ENCODE measurements at regions not wholly inside any gene's neighbourhood (a gene's known extent, or its start where the extent isn't known, plus 50 kb on each side); places are given as distances from the start of the nearest gene placed in this dataset.
"Not testable (repeated sequence)": the region's sequence is repeated elsewhere in the genome, so short reads cannot be mapped to it uniquely, and the experiment has no call there.

DNA sequence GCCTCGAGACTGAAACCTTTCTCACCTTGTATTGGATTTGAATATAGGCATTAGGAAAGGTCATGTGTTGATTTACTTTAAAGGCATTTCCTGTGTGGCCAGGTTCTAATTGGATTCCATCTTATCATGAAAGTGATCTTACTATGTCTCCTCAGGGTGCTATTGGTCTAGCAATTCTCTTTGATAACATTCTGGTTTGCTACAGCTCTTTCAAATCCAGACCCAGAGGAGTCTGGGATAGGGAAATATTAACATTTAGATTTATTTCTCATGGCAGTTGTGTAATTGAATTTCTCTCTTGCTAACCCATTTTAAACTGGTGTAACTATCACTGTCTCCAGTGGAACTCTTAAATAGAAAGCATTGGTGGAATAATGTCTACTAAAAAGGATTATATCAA is 69.9 kb upstream of the NMUR2 start:
- 60% methylated on average over 1 of the region's 1 CpG for WGBS (ENCODE audit: insufficient coverage)
- Histone ChIP-seq H3K36me3 (ENCODE audit: control insufficient read depth, insufficient read depth, low read length) (no peaks in the 10 kb centered on the region), H3K27me3 (ENCODE audit: control insufficient read depth, insufficient read depth, low read length) (peaks cover 3% of the 10 kb centered on the region), H3K27ac (ENCODE audit: low read length) (no peak overlapping the region), H3K4me1 (ENCODE audit: control insufficient read depth, insufficient read depth, low read length) (no peaks in the 10 kb centered on the region), H3K4me3 (ENCODE audit: low read length) (no peak overlapping the region), H3K9me3 (ENCODE audit: control insufficient read depth, insufficient read depth, low read length) (no peaks in the 10 kb centered on the region)
- Mint-ChIP-seq H3K36me3 (no peaks in the 10 kb centered on the region), H3K27me3 (ENCODE audit: low read depth in 2 of 2) (peaks cover 4 to 20% of the 10 kb centered on the region in 2 donors), H3K9me3 (no peaks in the 10 kb centered on the region), H3K4me1 (peaks cover 13 to 21% of the 10 kb centered on the region in 2 donors), H3K27ac (no peak overlapping the region), H3K4me3 (no peak overlapping the region)
- intact Hi-C loops (cut with micrococcal nuclease), result no loop called here
- no peak for ATAC-seq
- TF ChIP-seq, protein P1, sequence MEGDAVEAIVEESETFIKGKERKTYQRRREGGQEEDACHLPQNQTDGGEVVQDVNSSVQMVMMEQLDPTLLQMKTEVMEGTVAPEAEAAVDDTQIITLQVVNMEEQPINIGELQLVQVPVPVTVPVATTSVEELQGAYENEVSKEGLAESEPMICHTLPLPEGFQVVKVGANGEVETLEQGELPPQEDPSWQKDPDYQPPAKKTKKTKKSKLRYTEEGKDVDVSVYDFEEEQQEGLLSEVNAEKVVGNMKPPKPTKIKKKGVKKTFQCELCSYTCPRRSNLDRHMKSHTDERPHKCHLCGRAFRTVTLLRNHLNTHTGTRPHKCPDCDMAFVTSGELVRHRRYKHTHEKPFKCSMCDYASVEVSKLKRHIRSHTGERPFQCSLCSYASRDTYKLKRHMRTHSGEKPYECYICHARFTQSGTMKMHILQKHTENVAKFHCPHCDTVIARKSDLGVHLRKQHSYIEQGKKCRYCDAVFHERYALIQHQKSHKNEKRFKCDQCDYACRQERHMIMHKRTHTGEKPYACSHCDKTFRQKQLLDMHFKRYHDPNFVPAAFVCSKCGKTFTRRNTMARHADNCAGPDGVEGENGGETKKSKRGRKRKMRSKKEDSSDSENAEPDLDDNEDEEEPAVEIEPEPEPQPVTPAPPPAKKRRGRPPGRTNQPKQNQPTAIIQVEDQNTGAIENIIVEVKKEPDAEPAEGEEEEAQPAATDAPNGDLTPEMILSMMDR (IDR thresholded peaks at IDR 0.05), result no peak
- no peak for DNase-seq

DNA sequence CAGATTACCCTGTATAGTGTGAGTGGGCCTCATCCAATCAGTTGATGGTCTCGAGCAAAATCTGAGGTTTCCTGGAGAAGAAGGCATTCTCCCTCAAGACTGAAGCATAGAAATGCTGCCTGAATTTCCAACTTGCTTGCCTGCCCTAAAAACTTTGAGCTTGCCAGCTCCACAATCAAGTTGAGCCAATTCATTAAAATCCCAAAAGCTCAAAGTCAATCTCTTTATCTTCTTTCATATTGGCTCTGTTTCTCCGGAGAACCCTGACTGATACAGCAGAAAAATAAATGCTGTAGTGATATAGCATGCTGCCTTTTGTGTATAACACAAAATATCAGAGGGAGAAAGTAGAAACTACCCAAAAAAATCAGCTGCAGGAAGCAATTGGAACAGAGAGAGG is 72.5 kb upstream of the NMUR2 start:
- H3K9me3 Mint-ChIP-seq, result no peaks in the 10 kb centered on the region
- H3K36me3 Mint-ChIP-seq, result no peaks in the 10 kb centered on the region
- Histone ChIP-seq H3K36me3 (ENCODE audit: control insufficient read depth, insufficient read depth, low read length) (no peaks in the 10 kb centered on the region), H3K27ac (ENCODE audit: low read length) (no peak overlapping the region), H3K9me3 (ENCODE audit: control insufficient read depth, insufficient read depth, low read length) (no peaks in the 10 kb centered on the region), H3K27me3 (ENCODE audit: control insufficient read depth, insufficient read depth, low read length) (peaks cover 3% of the 10 kb centered on the region), H3K4me1 (ENCODE audit: control insufficient read depth, insufficient read depth, low read length) (no peaks in the 10 kb centered on the region), H3K4me3 (ENCODE audit: low read length) (no peak overlapping the region)
- TF ChIP-seq, protein P1 (IDR thresholded peaks at IDR 0.05), result no peak
- no peak for ATAC-seq
- no peak overlapping the region for H3K27ac Mint-ChIP-seq
- no peak overlapping the region for H3K4me3 Mint-ChIP-seq
- no peaks in the 10 kb centered on the region for H3K4me1 Mint-ChIP-seq
- intact Hi-C loops (cut with micrococcal nuclease), result no loop called here
- no peak for DNase-seq
- H3K27me3 Mint-ChIP-seq (ENCODE audit: low read depth in 2 of 2), result peaks cover 4 to 20% of the 10 kb centered on the region in 2 donors
- 88% methylated on average over 1 of the region's 2 CpGs for WGBS (ENCODE audit: insufficient coverage)

DNA sequence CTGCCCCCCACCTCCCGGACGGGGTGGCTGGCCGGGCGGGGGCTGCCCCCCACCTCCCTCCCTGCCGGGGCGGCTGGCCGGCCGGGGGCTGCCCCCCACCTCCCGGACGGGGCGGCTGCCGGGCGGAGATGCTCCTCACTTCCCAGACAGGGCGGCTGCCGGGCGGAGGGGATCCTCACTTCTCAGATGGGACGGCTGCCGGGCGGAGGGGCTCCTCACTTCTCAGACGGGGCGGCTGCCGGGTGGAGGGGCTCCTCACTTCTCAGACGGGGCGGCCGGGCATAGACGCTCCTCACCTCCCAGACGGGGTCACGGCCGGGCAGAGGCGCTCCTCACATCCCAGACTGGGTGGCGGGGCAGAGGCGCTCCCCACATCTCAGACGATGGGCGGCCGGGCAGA is 74.8 kb upstream of the NMUR2 start:
- H3K36me3 ChIP-seq (ENCODE audit: control insufficient read depth, insufficient read depth, low read length); H3K4me1 Mint-ChIP-seq; intact Hi-C loops (cut with micrococcal nuclease): not testable (repeated sequence)

DNA sequence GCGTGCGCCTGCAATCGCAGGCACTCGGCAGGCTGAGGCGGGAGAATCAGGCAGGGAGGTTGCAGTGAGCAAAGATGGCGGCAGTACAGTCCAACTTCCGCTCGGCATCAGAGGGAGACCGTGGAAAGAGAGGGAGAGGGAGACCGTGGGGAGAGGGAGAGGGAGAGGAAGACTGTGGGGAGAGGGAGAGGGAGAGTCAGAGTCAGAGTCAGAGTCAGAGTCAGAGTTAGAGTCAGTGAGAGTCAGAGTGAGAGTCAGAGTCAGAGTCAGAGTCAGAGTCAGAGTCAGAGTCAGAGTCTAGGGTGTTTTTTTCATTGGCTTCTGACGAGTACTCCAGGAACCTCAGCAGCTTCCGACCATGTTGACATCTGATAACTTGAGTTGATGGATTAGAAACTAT is 75.6 kb upstream of the NMUR2 start:
- H3K27me3 Mint-ChIP-seq (ENCODE audit: low read depth in 2 of 2); H3K4me1 ChIP-seq (ENCODE audit: control insufficient read depth, insufficient read depth, low read length); H3K9me3 ChIP-seq (ENCODE audit: control insufficient read depth, insufficient read depth, low read length); H3K4me3 ChIP-seq (ENCODE audit: low read length); H3K9me3 Mint-ChIP-seq; H3K27me3 ChIP-seq (ENCODE audit: control insufficient read depth, insufficient read depth, low read length); H3K36me3 ChIP-seq (ENCODE audit: control insufficient read depth, insufficient read depth, low read length); H3K36me3 Mint-ChIP-seq; H3K4me3 Mint-ChIP-seq; H3K27ac Mint-ChIP-seq; intact Hi-C loops (cut with micrococcal nuclease); ATAC-seq; DNase-seq; H3K27ac ChIP-seq (ENCODE audit: low read length); H3K4me1 Mint-ChIP-seq: not testable (repeated sequence)
- WGBS (ENCODE audit: insufficient coverage), result 88% methylated on average over 12 of the region's 12 CpGs

More for the DNA sequence above, 74.8 kb upstream of the NMUR2 start:
- ATAC-seq; DNase-seq; H3K4me3 ChIP-seq (ENCODE audit: low read length); H3K27me3 ChIP-seq (ENCODE audit: control insufficient read depth, insufficient read depth, low read length); H3K9me3 ChIP-seq (ENCODE audit: control insufficient read depth, insufficient read depth, low read length); H3K36me3 Mint-ChIP-seq; H3K27ac Mint-ChIP-seq; H3K27ac ChIP-seq (ENCODE audit: low read length); H3K4me3 Mint-ChIP-seq; H3K4me1 ChIP-seq (ENCODE audit: control insufficient read depth, insufficient read depth, low read length); H3K9me3 Mint-ChIP-seq; H3K27me3 Mint-ChIP-seq (ENCODE audit: low read depth in 2 of 2): not testable (repeated sequence)
- 97% methylated on average over 32 of the region's 35 CpGs for WGBS (ENCODE audit: insufficient coverage)

DNA sequence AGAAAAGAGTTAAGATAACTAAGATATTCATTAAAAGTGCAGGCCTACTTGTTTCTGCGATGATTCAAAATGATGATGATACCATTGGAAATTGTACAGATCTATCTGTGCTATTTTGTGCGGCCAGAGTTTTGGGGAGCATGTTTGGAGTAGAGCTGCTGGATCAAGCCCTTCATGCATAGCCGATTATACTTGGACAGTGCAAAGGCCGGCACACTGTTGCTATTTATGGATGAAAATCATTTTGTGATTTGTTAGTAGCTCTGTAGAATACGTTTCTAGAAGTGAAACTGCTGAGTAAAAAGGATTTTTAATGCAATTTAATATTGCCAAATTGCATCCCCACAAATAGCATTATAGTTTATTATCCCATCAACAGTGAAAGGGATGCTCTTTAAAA is 82.1 kb upstream of the NMUR2 start:
- ATAC-seq (no peak), DNase-seq (no peak)
- Mint-ChIP-seq H3K27me3 (ENCODE audit: low read depth in 2 of 2) (peaks cover 2 to 6% of the 10 kb centered on the region in 2 donors), H3K9me3 (no peaks in the 10 kb centered on the region), H3K27ac (no peak overlapping the region), H3K36me3 (no peaks in the 10 kb centered on the region), H3K4me1 (peaks cover 0 to 4% of the 10 kb centered on the region in 2 donors), H3K4me3 (no peak overlapping the region)
- Histone ChIP-seq H3K36me3 (ENCODE audit: control insufficient read depth, insufficient read depth, low read length) (no peaks in the 10 kb centered on the region), H3K9me3 (ENCODE audit: control insufficient read depth, insufficient read depth, low read length) (no peaks in the 10 kb centered on the region), H3K27me3 (ENCODE audit: control insufficient read depth, insufficient read depth, low read length) (no peaks in the 10 kb centered on the region), H3K4me1 (ENCODE audit: control insufficient read depth, insufficient read depth, low read length) (no peaks in the 10 kb centered on the region), H3K4me3 (ENCODE audit: low read length) (no peak overlapping the region), H3K27ac (ENCODE audit: low read length) (no peak overlapping the region)
- intact Hi-C loops (cut with micrococcal nuclease), result no loop called here
- 91% methylated on average over 4 of the region's 5 CpGs for WGBS (ENCODE audit: insufficient coverage)
- TF ChIP-seq, protein P1 (IDR thresholded peaks at IDR 0.05), result no peak

Data from natural killer cell (primary cell).